Skin of body (tissue), 1 donor: ENCODE measurements at regions not wholly inside any gene's neighbourhood (a gene's known extent, or its start where the extent isn't known, plus 50 kb on each side); places are given as distances from the start of the nearest gene placed in this dataset.

Experiments used
- DNase-seq: peaks from one replicate; lab custom pipeline; 2025; lab: John Stamatoyannopoulos, UW

- DNase-seq, result no peak
Measured at GRCh38 chr4:43959976-43960375, 488.6 kb downstream of the KCTD8 start.

GRCh38 chr4:43968011-43968410 is 480.6 kb downstream of the KCTD8 start:
- DNase-seq, result no peak

- DNase-seq, result no peak
Measured at GRCh38 chr4:43983610-43984009, 465.0 kb downstream of the KCTD8 start.

- DNase-seq, result no peak
Measured at GRCh38 chr4:43987331-43987944, 461.2 kb downstream of the KCTD8 start.

GRCh38 chr4:43990551-43990950 is 458.1 kb downstream of the KCTD8 start:
- no peak for DNase-seq

GRCh38 chr4:43990963-43991362 is 457.6 kb downstream of the KCTD8 start:
- DNase-seq, result no peak

GRCh38 chr4:43992552-43992951 is 456.1 kb downstream of the KCTD8 start:
- no peak for DNase-seq

- no peak for DNase-seq
Measured at GRCh38 chr4:43993196-43993902, 455.3 kb downstream of the KCTD8 start.

- no peak for DNase-seq
Measured at GRCh38 chr4:43999669-44000068, 448.9 kb downstream of the KCTD8 start.

- DNase-seq, result no peak
Measured at GRCh38 chr4:44002368-44002767, 446.2 kb downstream of the KCTD8 start.

GRCh38 chr4:44016570-44017421 is 431.8 kb downstream of the KCTD8 start:
- DNase-seq, result no peak

- DNase-seq, result no peak
Measured at GRCh38 chr4:44017422-44017739, 431.2 kb downstream of the KCTD8 start.

- no peak for DNase-seq
Measured at GRCh38 chr4:44019721-44020120, 428.9 kb downstream of the KCTD8 start.

GRCh38 chr4:44025376-44026020 is 423.1 kb downstream of the KCTD8 start:
- no peak for DNase-seq

GRCh38 chr4:44038811-44039210 is 409.8 kb downstream of the KCTD8 start:
- DNase-seq, result no peak

GRCh38 chr4:44046491-44046890 is 402.1 kb downstream of the KCTD8 start:
- DNase-seq, result no peak

GRCh38 chr4:44056721-44057151 is 391.9 kb downstream of the KCTD8 start:
- DNase-seq, result no peak

GRCh38 chr4:44070843-44071242 is 377.8 kb downstream of the KCTD8 start:
- DNase-seq, result no peak

- DNase-seq, result no peak
Measured at GRCh38 chr4:44071959-44072955, 376.4 kb downstream of the KCTD8 start.

GRCh38 chr4:44086753-44087152 is 361.9 kb downstream of the KCTD8 start:
- DNase-seq, result no peak

- no peak for DNase-seq
Measured at GRCh38 chr4:44093390-44093789, 355.2 kb downstream of the KCTD8 start.
